Middle frontal gyrus (tissue), 1 donor: ENCODE measurements at regions not wholly inside any gene's neighbourhood (a gene's known extent, or its start where the extent isn't known, plus 50 kb on each side); places are given as distances from the start of the nearest gene placed in this dataset.

Source experiments
- DNase-seq: peaks from one replicate; pipeline ENCODE4 v3.0.0-alpha.2; 2015; ENCODE audit warnings: low spot score; ENCODE audit errors: extremely low spot score

GRCh38 chr21:24265987-24266386 is 1341.3 kb downstream of the MRPL39 start:
- DNase-seq, result no peak

GRCh38 chr21:24260751-24261150 is 1346.5 kb downstream of the MRPL39 start:
- DNase-seq, result no peak

DNA sequence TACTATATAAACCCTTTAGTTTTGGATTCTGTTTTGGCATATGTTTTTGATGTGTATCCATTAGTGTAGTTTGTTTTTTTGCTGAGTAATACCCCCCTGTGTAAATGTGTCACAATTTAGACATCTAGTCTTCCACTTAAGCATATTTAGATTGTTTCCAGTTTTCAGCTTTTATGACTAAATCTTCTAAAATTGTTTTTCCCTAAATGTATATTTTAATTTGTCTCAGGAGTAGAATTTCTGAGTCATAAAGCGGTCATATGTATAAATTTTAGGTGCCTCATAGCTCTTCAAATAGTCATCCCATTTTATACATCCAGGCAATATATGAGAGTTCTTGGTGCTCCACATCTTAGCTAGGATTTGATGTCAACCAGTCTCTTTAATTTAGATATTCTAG is 1348.0 kb downstream of the MRPL39 start:
- no peak for DNase-seq

DNA sequence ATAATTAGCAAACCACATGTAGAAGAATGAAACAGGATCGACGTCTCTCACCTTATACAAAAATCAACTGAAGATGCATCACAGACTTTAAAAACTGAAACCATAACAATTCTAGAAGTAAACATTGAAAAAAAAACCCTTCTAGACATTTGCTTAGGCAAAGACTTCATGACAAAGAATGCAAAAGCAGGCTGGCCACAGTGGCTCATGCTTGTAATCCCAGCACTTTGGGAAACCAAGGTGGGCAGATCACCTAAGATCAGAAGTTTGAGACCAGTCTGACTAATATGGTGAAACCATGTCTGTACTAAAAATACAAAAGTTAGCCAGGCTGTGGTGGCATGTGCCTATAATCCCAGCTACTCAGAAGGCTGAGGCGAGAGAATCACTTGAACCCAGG is 1351.7 kb downstream of the MRPL39 start:
- no peak for DNase-seq

- no peak for DNase-seq
Measured at GRCh38 chr21:24225431-24225830, 1381.8 kb downstream of the MRPL39 start.

DNA sequence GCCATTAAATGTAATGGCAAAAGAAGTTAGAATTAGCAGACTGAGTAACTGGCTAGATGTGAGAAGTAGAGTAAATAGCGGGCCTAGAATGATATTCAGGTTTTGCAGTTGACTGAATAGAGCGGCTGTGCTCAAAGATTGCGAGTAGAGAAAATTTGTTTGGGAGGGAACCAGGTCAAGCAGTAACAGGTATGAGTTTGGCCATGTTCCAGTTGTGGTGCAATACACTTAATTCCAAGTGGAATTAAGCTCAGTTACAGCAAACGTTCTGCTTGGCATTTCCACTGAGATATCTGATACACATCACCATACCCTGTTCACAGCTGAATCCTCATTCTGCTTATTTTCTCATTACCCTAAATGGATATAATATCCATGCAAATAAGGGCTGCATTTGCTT is 1382.9 kb downstream of the MRPL39 start:
- DNase-seq, result no peak

- no peak for DNase-seq
Measured at GRCh38 chr21:24223624-24224023, 1383.7 kb downstream of the MRPL39 start.

- no peak for DNase-seq
Measured at GRCh38 chr21:24222676-24223075, 1384.6 kb downstream of the MRPL39 start.

DNA sequence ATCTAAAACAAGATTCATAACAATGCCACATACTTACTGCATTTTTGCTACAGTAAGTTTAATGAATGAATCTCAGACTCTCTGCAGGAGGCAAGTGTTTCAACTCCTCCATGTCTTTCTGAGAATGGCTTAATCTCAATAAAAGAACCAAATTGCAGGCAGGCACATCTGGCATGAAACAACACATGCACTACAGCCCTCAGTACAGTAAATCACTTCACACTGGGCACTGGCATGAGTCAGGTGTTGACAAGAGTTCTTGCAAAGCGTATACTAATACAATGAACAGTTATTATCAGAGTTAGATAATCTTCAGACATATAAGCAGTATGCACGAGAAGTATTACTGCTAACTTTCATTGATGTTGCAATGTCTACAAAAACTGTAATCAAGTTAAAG is 1386.8 kb downstream of the MRPL39 start:
- no peak for DNase-seq

- no peak for DNase-seq
Measured at GRCh38 chr21:24217151-24217550, 1390.1 kb downstream of the MRPL39 start.

GRCh38 chr21:24210130-24210529 is 1397.2 kb downstream of the MRPL39 start:
- DNase-seq, result no peak

GRCh38 chr21:24208562-24209260 is 1398.6 kb downstream of the MRPL39 start:
- no peak for DNase-seq

DNA sequence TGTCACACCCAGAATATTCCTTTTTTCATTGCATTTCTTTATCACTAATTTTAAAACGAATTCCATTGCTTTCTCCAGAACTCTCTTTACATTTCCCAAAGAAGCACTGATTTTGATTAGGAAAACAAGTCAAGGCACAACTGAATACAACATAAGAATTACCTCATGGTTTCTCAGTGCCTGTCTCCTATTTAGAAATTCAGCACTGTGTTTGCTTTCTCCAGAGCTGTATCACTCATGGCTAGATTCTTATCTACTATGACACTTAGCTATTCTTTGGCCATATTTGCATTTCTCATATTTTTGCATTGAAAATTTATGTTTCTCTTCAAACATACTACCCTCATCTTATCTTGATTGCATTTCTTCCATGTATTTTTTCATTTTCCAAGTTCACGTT is 1402.0 kb downstream of the MRPL39 start:
- no peak for DNase-seq

DNA sequence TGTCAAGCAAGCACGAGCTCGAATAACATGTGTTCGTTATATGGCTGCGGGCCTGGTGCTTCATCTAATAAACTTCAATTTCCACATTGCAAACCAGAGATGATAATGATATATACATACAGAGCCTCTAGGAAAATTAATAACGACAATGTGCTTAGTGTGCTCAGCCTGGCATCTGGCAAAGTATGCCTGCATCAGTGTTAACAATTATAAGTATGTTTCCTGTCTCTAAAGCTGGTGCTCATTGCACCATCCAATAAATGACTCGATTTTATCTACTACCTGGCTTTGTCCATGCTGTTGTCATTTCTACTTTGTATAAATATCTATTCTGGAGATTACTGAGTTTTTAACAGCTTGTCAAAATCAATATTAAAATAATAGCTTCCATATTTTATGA is 1402.6 kb downstream of the MRPL39 start:
- DNase-seq, result no peak

GRCh38 chr21:24200052-24200451 is 1407.2 kb downstream of the MRPL39 start:
- no peak for DNase-seq

DNA sequence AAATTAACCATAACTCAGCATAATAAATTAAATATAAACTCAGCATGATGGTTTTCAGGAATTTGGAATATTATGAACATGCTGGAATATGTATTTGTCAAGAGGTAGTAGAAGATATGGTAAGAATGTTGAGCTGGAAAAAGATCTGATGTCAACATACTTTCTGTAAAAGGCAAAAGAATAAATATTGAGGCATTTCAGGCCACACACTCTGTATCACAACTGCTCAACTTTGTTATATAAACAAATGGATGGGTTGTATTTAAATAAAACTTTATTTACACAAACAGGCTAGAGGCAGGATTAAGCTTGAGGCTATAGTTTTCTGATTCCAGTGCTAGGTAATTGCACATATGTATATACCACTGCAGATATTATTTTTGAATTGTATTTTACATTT is 1409.4 kb downstream of the MRPL39 start:
- DNase-seq, result no peak

GRCh38 chr21:24197132-24197643 is 1410.1 kb downstream of the MRPL39 start:
- no peak for DNase-seq

- DNase-seq, result no peak
Measured at GRCh38 chr21:24188506-24188905, 1418.8 kb downstream of the MRPL39 start.

- DNase-seq, result no peak
Measured at GRCh38 chr21:24183077-24183476, 1424.2 kb downstream of the MRPL39 start.

DNA sequence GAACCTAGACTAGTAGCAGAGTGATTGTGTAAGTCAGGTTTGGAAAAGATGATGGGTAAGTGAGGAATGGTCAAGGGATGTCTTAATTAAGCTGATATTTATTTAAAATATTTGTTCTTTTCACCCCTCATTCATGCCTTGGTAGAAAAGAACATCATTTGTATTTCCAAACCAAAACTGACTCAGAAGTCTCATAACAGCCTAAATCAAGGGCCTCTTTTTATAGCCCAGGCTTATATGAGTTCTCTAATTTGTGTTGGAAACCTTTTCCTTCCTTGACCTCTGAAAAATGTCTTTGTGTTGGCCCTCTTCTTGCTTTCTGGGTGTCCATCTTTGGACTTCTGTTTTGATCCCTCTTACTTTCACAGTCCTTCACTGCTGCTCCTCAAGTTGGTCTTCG is 1428.2 kb downstream of the MRPL39 start:
- no peak for DNase-seq

DNA sequence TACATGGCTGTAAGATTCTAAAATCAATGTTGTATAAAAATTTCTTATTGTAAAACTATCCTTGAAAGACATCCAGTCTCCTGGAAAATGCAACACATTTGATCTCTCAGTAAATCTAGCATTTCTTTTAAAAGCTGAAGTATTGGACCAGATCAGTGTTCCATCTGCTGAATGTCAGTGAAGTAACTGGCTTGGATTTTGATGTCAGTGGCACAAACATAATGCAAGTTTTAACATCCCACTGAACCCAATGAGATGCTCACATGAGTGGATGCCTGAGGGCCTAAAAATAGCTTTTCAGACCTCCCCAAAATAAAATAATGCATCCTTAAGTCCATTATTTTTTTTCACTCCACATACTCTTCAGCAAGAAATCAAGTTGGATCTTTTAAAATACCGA is 1432.2 kb downstream of the MRPL39 start:
- DNase-seq, result no peak

- DNase-seq, result no peak
Measured at GRCh38 chr21:24171736-24172135, 1435.5 kb downstream of the MRPL39 start.

DNA sequence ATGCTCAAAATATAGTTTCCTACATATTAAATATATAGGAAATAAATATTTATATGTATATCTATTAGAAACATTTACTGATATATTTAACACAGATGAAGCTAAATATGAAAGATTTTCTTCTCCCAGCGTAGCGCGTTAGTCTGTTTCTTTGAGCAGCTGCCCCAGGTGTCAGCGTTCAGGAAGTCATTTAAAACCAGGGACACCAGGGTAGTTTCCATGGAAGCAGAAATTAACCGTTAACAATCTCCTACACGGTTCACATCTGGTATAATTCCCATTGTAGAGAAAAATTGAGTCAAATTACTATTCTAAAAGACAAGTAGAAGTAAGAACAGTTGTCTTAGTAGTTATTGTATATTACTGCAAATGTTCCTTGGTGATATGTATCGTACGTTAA is 1443.7 kb downstream of the MRPL39 start:
- DNase-seq, result no peak

GRCh38 chr21:24160528-24160927 is 1446.8 kb downstream of the MRPL39 start:
- no peak for DNase-seq
